ENCODE measurements at regions not wholly inside any gene's neighbourhood (a gene's known extent, or its start where the extent isn't known, plus 50 kb on each side); places are given as distances from the start of the nearest gene placed in this dataset.

DNA sequence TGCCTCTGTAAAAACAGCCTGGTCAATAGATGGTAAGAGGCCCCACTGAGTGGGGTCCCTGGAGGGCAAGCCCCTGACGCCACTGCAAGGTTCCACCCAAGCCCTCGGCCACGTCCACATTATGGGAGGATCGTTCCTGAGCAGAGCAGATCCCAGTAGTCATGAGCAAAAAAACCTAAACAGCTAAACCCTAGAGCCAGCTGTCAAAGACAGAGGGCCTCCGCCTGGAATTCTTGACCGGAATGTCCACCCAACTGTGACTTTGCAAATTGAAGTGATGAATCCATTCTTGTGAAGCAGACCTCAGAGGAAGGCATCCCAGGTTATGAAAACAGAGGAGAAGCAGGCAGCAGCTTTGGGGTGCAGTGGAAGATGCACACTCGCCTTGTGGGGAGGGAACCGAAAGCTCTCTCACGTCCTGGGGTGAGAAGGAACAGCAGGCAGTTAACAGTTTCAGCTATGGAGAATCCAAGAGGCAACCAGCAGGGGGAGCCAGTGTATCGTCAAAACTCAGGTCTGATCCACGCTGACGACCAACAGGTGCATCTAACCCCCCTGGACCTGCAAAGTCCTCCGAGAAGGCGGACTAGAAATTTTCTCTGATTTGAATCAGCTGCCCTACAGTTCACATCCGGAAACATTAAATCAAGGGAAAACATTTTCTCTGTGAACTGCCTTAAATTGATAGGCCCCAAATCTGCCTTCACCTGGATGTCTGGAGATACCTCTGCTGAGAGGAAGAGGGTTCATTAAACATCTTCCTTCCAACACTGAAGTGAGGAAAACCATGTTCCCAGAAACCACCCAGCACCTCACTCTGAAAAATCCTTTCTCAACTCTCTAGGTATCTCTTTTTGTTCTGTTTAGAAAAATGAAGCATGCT is 139.1 kb upstream of the PFKP start:
- H3K27ac ChIP-seq (ENCODE audit: extremely low read depth, low read depth, low read length), result no peak overlapping the region
- TF ChIP-seq SCRT2 (tag by site-specific recombination; IDR thresholded peaks at IDR 0.05) (peak; percentile 99), ZNF341 (tag by site-specific recombination; IDR thresholded peaks at IDR 0.05; ENCODE audit: low read depth) (peak; percentile 64), MZF1 (tag by site-specific recombination; IDR thresholded peaks at IDR 0.05; ENCODE audit: borderline replicate concordance) (no peak), ZNF10 (tag by site-specific recombination; IDR thresholded peaks at IDR 0.05) (0 out of 2 replicates have a peak, but pooled peaks have one; percentile 12), ZNF654 (tag by site-specific recombination; IDR thresholded peaks at IDR 0.05; ENCODE audit: low read depth) (peak; percentile 95), SCRT1 (tag by site-specific recombination; IDR thresholded peaks at IDR 0.05; ENCODE audit: borderline replicate concordance) (peak; percentile 98), GLIS1 (tag by site-specific recombination; IDR thresholded peaks at IDR 0.05) (peak; percentile 47; the same call in 1 of the 2 replicates), ZBTB17 (tag by site-specific recombination; IDR thresholded peaks at IDR 0.05) (0 out of 2 replicates have a peak, but pooled peaks have one; percentile 31), ZBTB20 (tag by site-specific recombination; IDR thresholded peaks at IDR 0.05) (no peak)
- TF ChIP-seq, protein P1, sequence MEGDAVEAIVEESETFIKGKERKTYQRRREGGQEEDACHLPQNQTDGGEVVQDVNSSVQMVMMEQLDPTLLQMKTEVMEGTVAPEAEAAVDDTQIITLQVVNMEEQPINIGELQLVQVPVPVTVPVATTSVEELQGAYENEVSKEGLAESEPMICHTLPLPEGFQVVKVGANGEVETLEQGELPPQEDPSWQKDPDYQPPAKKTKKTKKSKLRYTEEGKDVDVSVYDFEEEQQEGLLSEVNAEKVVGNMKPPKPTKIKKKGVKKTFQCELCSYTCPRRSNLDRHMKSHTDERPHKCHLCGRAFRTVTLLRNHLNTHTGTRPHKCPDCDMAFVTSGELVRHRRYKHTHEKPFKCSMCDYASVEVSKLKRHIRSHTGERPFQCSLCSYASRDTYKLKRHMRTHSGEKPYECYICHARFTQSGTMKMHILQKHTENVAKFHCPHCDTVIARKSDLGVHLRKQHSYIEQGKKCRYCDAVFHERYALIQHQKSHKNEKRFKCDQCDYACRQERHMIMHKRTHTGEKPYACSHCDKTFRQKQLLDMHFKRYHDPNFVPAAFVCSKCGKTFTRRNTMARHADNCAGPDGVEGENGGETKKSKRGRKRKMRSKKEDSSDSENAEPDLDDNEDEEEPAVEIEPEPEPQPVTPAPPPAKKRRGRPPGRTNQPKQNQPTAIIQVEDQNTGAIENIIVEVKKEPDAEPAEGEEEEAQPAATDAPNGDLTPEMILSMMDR (tag by site-specific recombination; IDR thresholded peaks at IDR 0.05), result peak; percentile 58
- ChIA-PET CTCF (interaction anchor here (0.5 to 3.6 kb wide), 31 partner anchors 9 to 1118 kb away, joined by 3 to 70 read pairs (median 3); no protein-coding TSS in a partner anchor), POLR2A (no interaction called here)
- H3K9me3 ChIP-seq (ENCODE audit: control insufficient read depth, insufficient read depth, low read depth, low read length), result no peaks in the 10 kb centered on the region
- H3K36me3 ChIP-seq (ENCODE audit: control insufficient read depth in 2 of 2, insufficient read depth in 1 of 2, low read length in 2 of 2), result no peaks in the 10 kb centered on the region
- peaks cover 6% of the 10 kb centered on the region for H3K4me1 ChIP-seq (ENCODE audit: control insufficient read depth, insufficient read depth, low read length)
- no peak overlapping the region for H3K4me3 ChIP-seq (ENCODE audit: low read depth, low read length)

DNA sequence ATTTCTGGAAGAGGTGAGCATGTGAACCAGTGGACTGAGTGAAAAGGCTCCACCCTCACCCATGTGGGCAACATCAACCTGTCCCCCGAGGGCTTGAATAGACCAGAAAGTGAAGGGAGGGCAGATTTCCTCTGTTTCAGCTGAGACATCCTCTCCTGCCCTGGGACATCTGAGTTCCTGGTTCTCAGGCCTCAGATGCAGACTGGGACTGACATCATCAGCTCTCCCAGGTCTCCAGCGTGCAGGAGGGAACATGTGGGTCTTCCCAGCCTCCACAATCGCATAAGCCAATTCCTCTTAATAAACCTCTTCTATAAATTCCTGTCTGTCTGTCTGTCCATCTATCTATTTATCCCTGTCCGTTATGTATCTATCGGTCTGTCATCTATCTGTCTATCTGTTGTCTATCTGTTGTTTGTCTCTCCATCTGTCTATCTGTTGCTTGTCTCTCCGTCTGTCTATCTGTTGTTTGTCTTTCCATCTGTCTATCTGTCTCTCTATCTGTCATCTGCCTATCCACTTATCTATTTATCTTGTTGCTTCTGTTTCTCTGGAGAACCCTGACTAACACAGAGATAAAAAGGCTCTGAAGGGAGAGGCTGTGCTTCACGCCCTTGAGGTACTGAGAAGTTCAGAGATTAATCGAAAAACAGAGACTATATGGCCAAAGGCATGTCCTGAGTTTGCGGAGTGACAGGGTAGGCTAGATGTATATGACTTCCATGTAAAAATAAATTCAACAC is 140.3 kb upstream of the PFKP start:
- no peak overlapping the region for H3K27ac ChIP-seq (ENCODE audit: extremely low read depth, low read depth, low read length)
- H3K9me3 ChIP-seq (ENCODE audit: control insufficient read depth, insufficient read depth, low read depth, low read length), result no peaks in the 10 kb centered on the region
- H3K36me3 ChIP-seq (ENCODE audit: control insufficient read depth in 2 of 2, insufficient read depth in 1 of 2, low read length in 2 of 2), result no peaks in the 10 kb centered on the region
- CTCF ChIA-PET, result interaction anchor here (1.0 to 3.6 kb wide), 7 partner anchors 14 to 267 kb away, joined by 3 to 70 read pairs (median 10); no protein-coding TSS in a partner anchor
- POLR2A ChIA-PET, result no interaction called here
- peaks cover 6% of the 10 kb centered on the region for H3K4me1 ChIP-seq (ENCODE audit: control insufficient read depth, insufficient read depth, low read length)
- H3K4me3 ChIP-seq (ENCODE audit: low read depth, low read length), result no peak overlapping the region
- TF ChIP-seq SP7 (tag by site-specific recombination; IDR thresholded peaks at IDR 0.05) (no peak), KLF10 (tag by site-specific recombination; IDR thresholded peaks at IDR 0.05) (no peak), ZNF366 (tag by site-specific recombination; conservative IDR thresholded peaks at IDR 0.05) (0 out of 2 replicates have a peak, but pooled peaks have one; percentile 32)
- TF ChIP-seq, protein P2, sequence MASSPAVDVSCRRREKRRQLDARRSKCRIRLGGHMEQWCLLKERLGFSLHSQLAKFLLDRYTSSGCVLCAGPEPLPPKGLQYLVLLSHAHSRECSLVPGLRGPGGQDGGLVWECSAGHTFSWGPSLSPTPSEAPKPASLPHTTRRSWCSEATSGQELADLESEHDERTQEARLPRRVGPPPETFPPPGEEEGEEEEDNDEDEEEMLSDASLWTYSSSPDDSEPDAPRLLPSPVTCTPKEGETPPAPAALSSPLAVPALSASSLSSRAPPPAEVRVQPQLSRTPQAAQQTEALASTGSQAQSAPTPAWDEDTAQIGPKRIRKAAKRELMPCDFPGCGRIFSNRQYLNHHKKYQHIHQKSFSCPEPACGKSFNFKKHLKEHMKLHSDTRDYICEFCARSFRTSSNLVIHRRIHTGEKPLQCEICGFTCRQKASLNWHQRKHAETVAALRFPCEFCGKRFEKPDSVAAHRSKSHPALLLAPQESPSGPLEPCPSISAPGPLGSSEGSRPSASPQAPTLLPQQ (tag by site-specific recombination; IDR thresholded peaks at IDR 0.05), result no peak

DNA sequence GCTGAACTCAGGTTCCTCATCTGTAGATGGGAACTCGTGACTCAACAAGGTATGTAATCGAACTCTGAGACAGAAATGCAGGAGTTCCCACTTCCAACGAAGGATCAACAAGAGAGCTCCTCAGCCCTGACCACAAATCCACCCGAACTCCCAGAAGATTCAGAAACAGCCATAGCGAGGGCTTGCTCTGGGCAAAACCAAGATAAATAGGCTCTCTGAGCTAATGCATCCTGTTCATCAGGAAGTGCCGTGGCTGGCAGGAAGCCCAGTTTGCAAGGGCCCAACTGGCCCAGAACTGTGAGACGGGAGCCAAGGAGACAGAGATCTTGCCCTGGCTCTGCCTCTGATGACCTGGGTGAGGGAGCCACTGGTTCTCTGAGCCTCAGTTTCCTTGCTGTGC is 141.7 kb upstream of the PFKP start:
- Histone ChIP-seq H3K4me3 (ENCODE audit: low read depth, low read length) (no peak overlapping the region), H3K9me3 (ENCODE audit: control insufficient read depth, insufficient read depth, low read depth, low read length) (no peaks in the 10 kb centered on the region), H3K4me1 (ENCODE audit: control insufficient read depth, insufficient read depth, low read length) (peaks cover 6% of the 10 kb centered on the region), H3K27ac (ENCODE audit: extremely low read depth, low read depth, low read length) (peak overlapping the region; percentile 43; the same call in 1 of the 2 replicates), H3K36me3 (ENCODE audit: control insufficient read depth in 2 of 2, insufficient read depth in 1 of 2, low read length in 2 of 2) (no peaks in the 10 kb centered on the region)
- ChIA-PET CTCF (interaction anchor here (0.6 to 2.3 kb wide), 5 partner anchors 12 to 119 kb away, joined by 3 to 20 read pairs (median 6); no protein-coding TSS in a partner anchor), POLR2A (no interaction called here)
- TF ChIP-seq ZSCAN30 (tag by site-specific recombination; IDR thresholded peaks at IDR 0.05), result no peak
- no peak for TF ChIP-seq ZNF324 (tag by site-specific recombination; IDR thresholded peaks at IDR 0.05)
- TF ChIP-seq ZNF121 (tag by site-specific recombination; IDR thresholded peaks at IDR 0.05), result no peak
- TF ChIP-seq ZNF302 (tag by site-specific recombination; IDR thresholded peaks at IDR 0.05; ENCODE audit: low read depth), result no peak
- no peak for TF ChIP-seq ZNF416 (tag by site-specific recombination; IDR thresholded peaks at IDR 0.05)
- TF ChIP-seq ZNF610 (tag by site-specific recombination; IDR thresholded peaks at IDR 0.05; ENCODE audit: borderline replicate concordance), result no peak
- TF ChIP-seq, protein P3, sequence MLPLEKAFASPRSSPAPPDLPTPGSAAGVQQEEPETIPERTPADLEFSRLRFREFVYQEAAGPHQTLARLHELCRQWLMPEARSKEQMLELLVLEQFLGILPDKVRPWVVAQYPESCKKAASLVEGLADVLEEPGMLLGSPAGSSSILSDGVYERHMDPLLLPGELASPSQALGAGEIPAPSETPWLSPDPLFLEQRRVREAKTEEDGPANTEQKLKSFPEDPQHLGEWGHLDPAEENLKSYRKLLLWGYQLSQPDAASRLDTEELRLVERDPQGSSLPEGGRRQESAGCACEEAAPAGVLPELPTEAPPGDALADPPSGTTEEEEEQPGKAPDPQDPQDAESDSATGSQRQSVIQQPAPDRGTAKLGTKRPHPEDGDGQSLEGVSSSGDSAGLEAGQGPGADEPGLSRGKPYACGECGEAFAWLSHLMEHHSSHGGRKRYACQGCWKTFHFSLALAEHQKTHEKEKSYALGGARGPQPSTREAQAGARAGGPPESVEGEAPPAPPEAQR (tag by site-specific recombination; IDR thresholded peaks at IDR 0.05), result no peak
- peak; percentile 41; the same call in 1 of the 2 replicates for TF ChIP-seq ZNF629 (tag by site-specific recombination; IDR thresholded peaks at IDR 0.05)
- TF ChIP-seq ZNF837 (tag by site-specific recombination; IDR thresholded peaks at IDR 0.05), result 0 out of 2 replicates have a peak, but pooled peaks have one; percentile 21
- TF ChIP-seq MZF1 (tag by site-specific recombination; IDR thresholded peaks at IDR 0.05; ENCODE audit: borderline replicate concordance), result peak; percentile 37; the same call in 1 of the 2 replicates
- TF ChIP-seq ZNF157 (tag by site-specific recombination; IDR thresholded peaks at IDR 0.05), result no peak
- TF ChIP-seq SCRT2 (tag by site-specific recombination; IDR thresholded peaks at IDR 0.05), result 0 out of 2 replicates have a peak, but pooled peaks have one; percentile 40
- no peak for TF ChIP-seq ZNF544 (tag by site-specific recombination; IDR thresholded peaks at IDR 0.05)
